ENCODE measurements at regions not wholly inside any gene's neighbourhood (a gene's known extent, or its start where the extent isn't known, plus 50 kb on each side); places are given as distances from the start of the nearest gene placed in this dataset.
A peak's percentile ranks its signal among the peaks of the same experiment; 100 is the strongest.

GRCh38 chr10:17516376-17516775 lies 62.0 kb upstream of the ST8SIA6 start:
- no peaks in the 10 kb centered on the region for H3K27me3 Mint-ChIP-seq (ENCODE audit: low read depth)
- H3K36me3 Mint-ChIP-seq (ENCODE audit: low read depth), result no peaks in the 10 kb centered on the region
- no peak for TF ChIP-seq CTCF (IDR thresholded peaks at IDR 0.05; ENCODE audit: unreplicated experiment in 3 of 3)
- no peak overlapping the region for H3K4me3 Mint-ChIP-seq
- peaks cover 8% of the 10 kb centered on the region for H3K4me1 Mint-ChIP-seq
- H3K9me3 Mint-ChIP-seq, result no peaks in the 10 kb centered on the region
- no peak overlapping the region for H3K27ac Mint-ChIP-seq

DNA sequence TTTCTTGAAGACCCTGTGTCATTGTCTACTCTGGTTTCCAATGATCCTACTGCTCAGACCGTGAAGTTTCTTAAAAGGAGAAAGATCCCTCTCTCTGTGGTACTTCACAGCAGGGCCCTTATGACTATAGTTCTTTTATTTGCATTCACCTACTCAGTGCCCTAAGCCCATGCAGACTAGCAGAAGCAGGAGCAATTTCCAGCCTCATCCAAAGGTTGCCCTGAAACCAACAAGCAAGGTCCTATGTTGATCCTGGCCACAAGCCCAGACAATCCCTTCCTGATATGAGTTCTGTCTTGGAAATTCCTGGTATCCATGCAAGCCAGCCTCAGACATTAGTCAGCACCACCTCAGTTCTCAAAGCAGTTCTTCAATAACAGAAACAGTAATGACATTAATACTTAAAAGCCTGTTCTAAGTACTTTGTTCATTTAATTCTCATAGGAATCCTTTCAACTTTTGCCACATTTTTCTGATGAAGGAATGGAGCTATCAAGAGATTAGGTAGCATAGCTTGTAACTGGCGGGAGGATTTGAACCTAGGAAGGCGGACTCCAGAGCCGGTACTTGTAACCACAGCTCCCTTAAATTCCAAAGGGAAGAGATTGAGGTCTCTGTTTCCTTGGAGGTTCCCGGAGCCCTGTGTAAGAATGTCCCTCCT lies 58.1 kb upstream of the ST8SIA6 start:
- Mint-ChIP-seq H3K4me3 (no peak overlapping the region), H3K27me3 (ENCODE audit: low read depth) (no peaks in the 10 kb centered on the region), H3K9me3 (no peaks in the 10 kb centered on the region), H3K27ac (peak overlapping the region; percentile 48 to 87 (median 75)), H3K36me3 (ENCODE audit: low read depth) (no peaks in the 10 kb centered on the region), H3K4me1 (peaks cover 8% of the 10 kb centered on the region)
- no peak for TF ChIP-seq CTCF (IDR thresholded peaks at IDR 0.05; ENCODE audit: unreplicated experiment in 3 of 3)

DNA sequence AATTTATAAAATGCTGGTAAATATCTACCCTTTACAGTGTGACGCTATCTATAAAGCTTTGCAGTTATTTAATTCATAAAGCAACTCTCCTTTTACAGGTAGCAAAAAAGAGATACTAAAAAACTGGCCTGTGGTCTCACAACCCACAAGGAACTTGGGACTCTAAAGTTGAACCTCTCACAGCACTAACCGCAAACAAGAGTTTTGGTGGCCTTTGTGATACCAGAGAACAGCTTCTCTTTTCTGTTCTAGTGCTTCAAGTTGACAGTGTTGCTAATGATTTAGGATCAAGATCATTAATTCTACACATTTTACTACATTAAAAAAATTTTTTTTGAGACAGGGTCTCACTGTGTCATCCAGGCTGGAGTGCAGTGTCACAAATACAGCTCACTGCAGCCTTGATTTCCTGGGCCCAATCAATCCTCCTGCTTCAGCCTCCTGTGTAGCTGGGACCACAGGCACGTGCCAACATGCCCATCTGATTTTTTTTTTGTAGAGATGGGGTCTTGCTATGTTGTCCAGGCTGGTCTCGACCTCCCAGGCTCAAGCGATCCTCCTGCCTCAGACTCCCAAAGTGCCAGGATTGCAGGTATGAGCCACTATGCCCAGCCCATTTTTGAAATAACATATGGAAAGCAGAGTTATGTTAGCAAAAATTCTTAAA lies 56.0 kb upstream of the ST8SIA6 start:
- H3K27me3 Mint-ChIP-seq (ENCODE audit: low read depth), result no peaks in the 10 kb centered on the region
- H3K4me3 Mint-ChIP-seq, result no peak overlapping the region
- peaks cover 8% of the 10 kb centered on the region for H3K4me1 Mint-ChIP-seq
- H3K9me3 Mint-ChIP-seq, result no peaks in the 10 kb centered on the region
- TF ChIP-seq CTCF (IDR thresholded peaks at IDR 0.05; ENCODE audit: unreplicated experiment in 3 of 3), result no peak
- no peaks in the 10 kb centered on the region for H3K36me3 Mint-ChIP-seq (ENCODE audit: low read depth)
- H3K27ac Mint-ChIP-seq, result no peak overlapping the region

GRCh38 chr10:17507538-17507937 lies 53.1 kb upstream of the ST8SIA6 start:
- no peaks in the 10 kb centered on the region for H3K9me3 Mint-ChIP-seq
- peaks cover 6% of the 10 kb centered on the region for H3K4me1 Mint-ChIP-seq
- H3K27ac Mint-ChIP-seq, result no peak overlapping the region
- no peak for TF ChIP-seq CTCF (IDR thresholded peaks at IDR 0.05; ENCODE audit: unreplicated experiment in 3 of 3)
- H3K27me3 Mint-ChIP-seq (ENCODE audit: low read depth), result no peaks in the 10 kb centered on the region
- H3K36me3 Mint-ChIP-seq (ENCODE audit: low read depth), result no peaks in the 10 kb centered on the region
- no peak overlapping the region for H3K4me3 Mint-ChIP-seq

GRCh38 chr10:17506856-17507471 lies 52.6 kb upstream of the ST8SIA6 start:
- Mint-ChIP-seq H3K9me3 (no peaks in the 10 kb centered on the region), H3K27me3 (ENCODE audit: low read depth) (peaks cover under 1% of the 10 kb centered on the region), H3K4me3 (no peak overlapping the region), H3K27ac (no peak overlapping the region), H3K36me3 (ENCODE audit: low read depth) (no peaks in the 10 kb centered on the region), H3K4me1 (peaks cover under 1% of the 10 kb centered on the region)
- TF ChIP-seq CTCF (IDR thresholded peaks at IDR 0.05; ENCODE audit: unreplicated experiment in 3 of 3), result no peak
